ENCODE measurements at regions not wholly inside any gene's neighbourhood (a gene's known extent, or its start where the extent isn't known, plus 50 kb on each side); places are given as distances from the start of the nearest gene placed in this dataset.

DNA sequence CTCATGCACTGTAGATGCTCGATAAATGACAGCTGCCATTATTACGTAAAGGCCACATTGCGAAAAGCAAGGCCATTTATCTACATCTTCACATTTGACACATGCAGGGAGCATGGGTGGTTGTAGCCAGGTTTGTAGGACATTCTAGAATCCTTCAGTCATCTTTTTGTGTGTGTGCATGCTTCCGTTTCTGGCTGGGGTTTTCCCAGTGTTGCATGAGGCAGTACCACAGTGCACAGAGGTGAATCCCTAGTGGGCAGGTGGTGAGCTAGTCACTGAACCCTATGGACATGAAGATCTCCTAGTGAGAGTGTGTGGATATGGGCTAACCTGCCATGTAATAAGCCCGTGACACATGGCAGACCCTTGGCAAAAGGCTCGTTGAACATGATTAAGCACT, 151.8 kb upstream of the SLC14A2 start:
- TF ChIP-seq, protein P1, sequence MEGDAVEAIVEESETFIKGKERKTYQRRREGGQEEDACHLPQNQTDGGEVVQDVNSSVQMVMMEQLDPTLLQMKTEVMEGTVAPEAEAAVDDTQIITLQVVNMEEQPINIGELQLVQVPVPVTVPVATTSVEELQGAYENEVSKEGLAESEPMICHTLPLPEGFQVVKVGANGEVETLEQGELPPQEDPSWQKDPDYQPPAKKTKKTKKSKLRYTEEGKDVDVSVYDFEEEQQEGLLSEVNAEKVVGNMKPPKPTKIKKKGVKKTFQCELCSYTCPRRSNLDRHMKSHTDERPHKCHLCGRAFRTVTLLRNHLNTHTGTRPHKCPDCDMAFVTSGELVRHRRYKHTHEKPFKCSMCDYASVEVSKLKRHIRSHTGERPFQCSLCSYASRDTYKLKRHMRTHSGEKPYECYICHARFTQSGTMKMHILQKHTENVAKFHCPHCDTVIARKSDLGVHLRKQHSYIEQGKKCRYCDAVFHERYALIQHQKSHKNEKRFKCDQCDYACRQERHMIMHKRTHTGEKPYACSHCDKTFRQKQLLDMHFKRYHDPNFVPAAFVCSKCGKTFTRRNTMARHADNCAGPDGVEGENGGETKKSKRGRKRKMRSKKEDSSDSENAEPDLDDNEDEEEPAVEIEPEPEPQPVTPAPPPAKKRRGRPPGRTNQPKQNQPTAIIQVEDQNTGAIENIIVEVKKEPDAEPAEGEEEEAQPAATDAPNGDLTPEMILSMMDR (conservative IDR thresholded peaks at IDR 0.05) = no peak
- TF ChIP-seq ZFX (IDR thresholded peaks at IDR 0.05) = no peak

Data from C4-2B (cell line).